ENCODE measurements at regions not wholly inside any gene's neighbourhood (a gene's known extent, or its start where the extent isn't known, plus 50 kb on each side); places are given as distances from the start of the nearest gene placed in this dataset.

DNA sequence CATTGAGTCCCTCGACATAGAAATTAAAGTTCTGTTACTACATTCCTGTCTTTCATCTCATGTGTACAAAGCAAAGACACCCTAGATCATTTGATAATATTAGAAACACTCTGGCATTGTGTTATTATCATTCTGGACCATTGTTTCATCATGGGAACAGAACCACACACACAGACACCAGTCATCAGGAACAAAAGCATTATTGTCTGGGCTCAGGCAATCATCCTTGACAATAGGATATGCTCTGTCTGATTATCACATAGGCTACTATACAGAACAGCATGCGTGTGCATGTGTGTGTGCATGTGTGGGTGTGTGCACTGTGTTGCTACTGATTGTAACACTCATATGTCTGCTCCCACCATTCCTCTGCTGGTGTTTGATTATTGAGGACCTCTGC, 242.5 kb downstream of the SH3BP4 start:
- Mint-ChIP-seq H3K4me1 (no peaks in the 10 kb centered on the region), H3K9me3 (no peaks in the 10 kb centered on the region), H3K4me3 (no peak overlapping the region), H3K27ac (no peak overlapping the region), H3K36me3 (ENCODE audit: low read depth) (no peaks in the 10 kb centered on the region), H3K27me3 (peaks cover 2% of the 10 kb centered on the region)
- no peak for DNase-seq
- ChIA-PET CTCF (no interaction called here), POLR2A (no interaction called here)

DNA sequence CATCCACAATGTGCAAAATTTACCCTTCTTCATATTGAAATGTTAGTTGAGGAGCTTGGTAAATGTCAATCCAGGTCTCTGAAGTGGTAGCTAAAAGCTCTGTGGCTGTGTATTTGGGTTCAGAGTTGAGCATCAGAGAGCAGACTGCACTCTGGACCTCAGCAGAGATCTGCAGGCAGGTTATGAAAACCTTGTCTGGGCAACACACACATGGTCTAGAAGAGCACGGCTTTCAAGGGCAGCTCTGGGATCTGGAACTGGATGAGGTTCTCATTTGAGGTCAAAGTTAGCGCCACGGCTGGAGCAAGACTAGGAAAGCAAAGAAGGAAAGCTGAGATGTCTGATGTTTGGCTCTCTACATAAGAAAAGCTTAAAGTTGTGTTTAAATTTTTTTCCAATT, 243.0 kb downstream of the SH3BP4 start:
- no peaks in the 10 kb centered on the region for H3K4me1 Mint-ChIP-seq
- CTCF ChIA-PET, result no interaction called here
- no peaks in the 10 kb centered on the region for H3K9me3 Mint-ChIP-seq
- no peak overlapping the region for H3K27ac Mint-ChIP-seq
- POLR2A ChIA-PET, result no interaction called here
- no peaks in the 10 kb centered on the region for H3K36me3 Mint-ChIP-seq (ENCODE audit: low read depth)
- no peak for DNase-seq
- H3K4me3 Mint-ChIP-seq, result no peak overlapping the region
- H3K27me3 Mint-ChIP-seq, result peaks cover 2% of the 10 kb centered on the region

DNA sequence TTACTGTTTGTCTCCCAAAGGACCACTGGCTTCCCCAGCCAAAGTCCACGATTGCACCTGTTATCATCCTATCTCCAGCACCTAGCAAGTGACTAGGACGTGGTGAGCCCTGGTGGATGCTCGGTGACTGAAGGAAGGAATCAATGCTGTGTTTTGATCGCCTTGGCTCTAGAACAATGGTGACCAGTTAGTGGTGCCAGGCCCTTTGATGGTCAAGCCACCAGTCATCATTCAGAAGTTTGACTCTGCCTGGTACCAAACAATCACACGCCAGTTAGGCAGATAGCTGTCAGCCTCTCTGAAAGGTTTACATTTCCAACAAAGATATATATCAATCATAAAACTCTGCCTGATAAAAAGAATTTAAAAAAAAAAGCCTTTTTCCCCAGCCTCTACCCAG, 244.1 kb downstream of the SH3BP4 start:
- Mint-ChIP-seq H3K36me3 (ENCODE audit: low read depth) (no peaks in the 10 kb centered on the region), H3K9me3 (no peaks in the 10 kb centered on the region), H3K4me3 (no peak overlapping the region), H3K27me3 (peaks cover 2% of the 10 kb centered on the region), H3K4me1 (no peaks in the 10 kb centered on the region), H3K27ac (no peak overlapping the region)
- no peak for DNase-seq
- ChIA-PET POLR2A (no interaction called here), CTCF (no interaction called here)

DNA sequence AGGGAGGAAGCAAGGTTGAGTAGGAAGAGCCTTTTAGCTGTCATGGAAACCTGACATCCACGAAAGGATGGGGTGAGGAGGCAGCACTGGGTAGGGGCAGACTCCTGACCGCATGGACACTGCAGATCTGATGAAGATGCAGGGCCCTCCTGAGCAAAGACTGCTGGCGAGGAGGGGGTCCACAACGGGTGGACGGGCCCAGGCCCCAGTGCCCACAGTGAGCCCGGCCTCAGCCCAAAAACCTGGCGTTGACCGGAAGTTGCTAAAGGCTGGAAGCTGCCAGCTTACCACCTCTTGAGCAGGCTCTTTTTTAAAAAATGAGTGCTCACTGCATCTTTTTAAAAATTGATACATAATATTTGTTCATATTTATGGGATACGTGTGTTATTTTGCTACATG, 247.3 kb downstream of the SH3BP4 start:
- Mint-ChIP-seq H3K9me3 (no peaks in the 10 kb centered on the region), H3K4me3 (no peak overlapping the region), H3K27me3 (no peaks in the 10 kb centered on the region), H3K4me1 (no peaks in the 10 kb centered on the region), H3K36me3 (ENCODE audit: low read depth) (no peaks in the 10 kb centered on the region), H3K27ac (no peak overlapping the region)
- no peak for DNase-seq
- POLR2A ChIA-PET, result no interaction called here
- CTCF ChIA-PET, result no interaction called here

DNA sequence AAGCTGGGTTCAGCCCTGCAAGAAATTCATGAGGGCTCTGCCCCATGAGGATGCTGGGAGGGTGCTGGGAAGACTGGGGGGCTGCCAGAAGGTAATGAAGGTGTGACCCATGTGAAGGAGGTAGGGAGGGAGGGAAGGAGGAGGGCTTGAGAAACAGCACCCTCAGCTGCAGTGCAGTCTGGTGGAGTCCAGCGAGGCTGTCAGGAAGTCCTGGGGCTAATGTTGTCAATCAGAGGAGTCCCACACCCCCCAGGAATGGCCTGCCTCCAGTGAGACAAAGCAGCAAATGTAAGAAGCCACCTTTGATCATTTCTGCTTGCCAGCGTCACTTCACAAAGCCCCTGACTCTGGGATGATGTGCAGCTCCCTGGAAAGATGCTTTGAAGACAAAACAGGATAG, 248.4 kb downstream of the SH3BP4 start:
- H3K4me1 Mint-ChIP-seq, result no peaks in the 10 kb centered on the region
- no peak overlapping the region for H3K4me3 Mint-ChIP-seq
- ChIA-PET POLR2A (no interaction called here), CTCF (no interaction called here)
- H3K9me3 Mint-ChIP-seq, result no peaks in the 10 kb centered on the region
- H3K27me3 Mint-ChIP-seq, result no peaks in the 10 kb centered on the region
- H3K36me3 Mint-ChIP-seq (ENCODE audit: low read depth), result no peaks in the 10 kb centered on the region
- no peak for DNase-seq
- no peak overlapping the region for H3K27ac Mint-ChIP-seq

DNA sequence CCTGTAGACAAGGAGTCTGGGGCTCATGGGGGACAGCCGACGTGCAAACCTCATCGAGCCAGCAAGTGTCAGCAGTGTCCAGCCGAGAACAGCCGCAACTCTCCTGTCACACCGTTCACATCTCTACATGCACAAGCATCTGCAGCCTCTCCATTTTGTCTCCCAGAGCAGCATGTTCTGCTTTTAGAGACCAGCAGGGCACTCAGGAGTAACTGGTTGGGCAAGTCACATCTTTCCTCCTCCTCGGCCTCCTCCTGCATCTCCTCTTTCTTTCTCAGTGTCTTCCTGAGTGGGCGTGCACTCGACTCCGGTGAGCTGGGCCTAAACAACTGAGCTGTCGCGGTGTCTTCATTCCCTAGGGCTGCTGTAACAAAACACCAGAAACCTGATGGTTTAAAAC, 249.9 kb downstream of the SH3BP4 start:
- no peaks in the 10 kb centered on the region for H3K4me1 Mint-ChIP-seq
- H3K4me3 Mint-ChIP-seq, result no peak overlapping the region
- H3K9me3 Mint-ChIP-seq, result no peaks in the 10 kb centered on the region

DNA sequence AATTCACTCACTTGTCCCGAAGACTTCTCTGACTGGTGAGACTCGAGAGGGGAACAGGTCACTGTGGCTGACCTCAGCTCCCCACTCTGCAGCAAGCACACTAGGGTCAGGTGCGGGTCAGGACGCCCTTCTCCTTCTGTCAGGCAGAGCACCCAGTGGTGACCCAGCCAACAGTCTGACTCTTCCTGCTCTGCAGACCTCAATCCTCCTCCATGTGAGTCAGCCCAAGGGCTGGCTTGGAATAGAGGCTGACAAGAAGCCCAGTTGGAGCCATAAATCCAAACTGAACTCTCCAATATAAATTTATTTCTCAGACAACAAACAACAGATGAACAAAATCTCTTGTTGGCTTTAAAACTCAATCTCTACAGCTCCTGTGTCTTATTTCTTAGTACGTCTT, 253.1 kb downstream of the SH3BP4 start:
- DNase-seq, result no peak
- H3K27me3 Mint-ChIP-seq, result no peaks in the 10 kb centered on the region
- no peak overlapping the region for H3K27ac Mint-ChIP-seq
- CTCF ChIA-PET, result no interaction called here
- no peaks in the 10 kb centered on the region for H3K36me3 Mint-ChIP-seq (ENCODE audit: low read depth)
- H3K4me3 Mint-ChIP-seq, result no peak overlapping the region
- H3K4me1 Mint-ChIP-seq, result no peaks in the 10 kb centered on the region
- POLR2A ChIA-PET, result no interaction called here
- no peaks in the 10 kb centered on the region for H3K9me3 Mint-ChIP-seq

More for the DNA sequence above, 249.9 kb downstream of the SH3BP4 start:
- POLR2A ChIA-PET, result no interaction called here
- Mint-ChIP-seq H3K27me3 (no peaks in the 10 kb centered on the region), H3K27ac (no peak overlapping the region), H3K36me3 (ENCODE audit: low read depth) (no peaks in the 10 kb centered on the region)
- CTCF ChIA-PET, result no interaction called here
- no peak for DNase-seq

DNA sequence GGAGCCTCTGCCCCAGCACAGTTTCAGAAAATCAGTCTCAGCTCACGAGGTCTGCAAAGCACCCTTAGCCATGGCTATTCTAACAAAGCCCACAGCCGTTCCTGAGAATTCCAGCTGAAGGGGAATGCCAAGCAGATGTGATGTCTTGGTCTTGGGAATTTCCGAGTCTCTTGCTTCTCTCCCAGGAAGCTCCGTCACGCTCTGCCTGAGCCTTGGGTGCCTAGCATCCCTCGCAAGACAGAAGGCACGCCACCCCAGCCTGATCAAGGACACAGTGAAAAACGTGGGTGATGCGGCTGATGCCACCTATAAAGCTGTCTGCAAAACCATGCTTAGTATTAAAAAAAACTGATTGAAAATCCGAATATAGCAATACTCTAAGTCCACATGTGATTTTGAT, 254.6 kb downstream of the SH3BP4 start:
- Mint-ChIP-seq H3K4me1 (no peaks in the 10 kb centered on the region), H3K4me3 (no peak overlapping the region), H3K27ac (no peak overlapping the region), H3K27me3 (peaks cover 4% of the 10 kb centered on the region), H3K9me3 (no peaks in the 10 kb centered on the region), H3K36me3 (ENCODE audit: low read depth) (no peaks in the 10 kb centered on the region)
- POLR2A ChIA-PET, result no interaction called here
- no peak for DNase-seq
- CTCF ChIA-PET, result no interaction called here

DNA sequence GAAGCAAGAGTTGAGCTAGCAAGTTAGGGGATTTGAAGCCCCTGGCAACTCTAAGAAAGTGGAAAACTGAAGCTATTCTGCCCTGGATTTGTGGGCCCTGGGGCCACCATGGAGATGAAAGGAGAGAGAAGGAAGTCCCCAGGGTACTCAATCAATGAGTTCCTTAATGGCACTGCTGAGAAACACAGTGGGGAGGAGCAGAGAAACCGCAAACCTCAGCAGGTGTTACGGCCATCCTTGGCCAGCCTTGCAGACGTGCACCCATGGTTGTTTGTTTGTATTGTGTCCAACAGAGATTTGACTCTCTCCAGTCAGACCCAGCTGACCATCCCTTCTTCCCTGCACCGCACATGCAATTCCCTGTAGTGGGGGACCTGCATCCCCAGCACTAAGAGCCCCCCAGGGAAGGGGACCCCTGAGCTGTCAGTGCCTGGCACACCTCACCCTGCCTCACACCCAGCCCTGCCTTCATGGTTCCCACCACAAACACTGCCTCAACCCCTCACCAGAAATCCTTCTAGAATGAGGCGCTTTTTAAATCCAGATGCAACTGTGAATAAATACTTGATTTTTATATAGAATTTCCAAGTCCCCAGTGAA, 255.3 kb downstream of the SH3BP4 start:
- CTCF ChIA-PET, result no interaction called here
- POLR2A ChIA-PET, result no interaction called here
- Mint-ChIP-seq H3K27me3 (peaks cover 4% of the 10 kb centered on the region), H3K4me3 (no peak overlapping the region), H3K36me3 (ENCODE audit: low read depth) (no peaks in the 10 kb centered on the region), H3K4me1 (no peaks in the 10 kb centered on the region), H3K27ac (no peak overlapping the region), H3K9me3 (no peaks in the 10 kb centered on the region)
- DNase-seq, result no peak

DNA sequence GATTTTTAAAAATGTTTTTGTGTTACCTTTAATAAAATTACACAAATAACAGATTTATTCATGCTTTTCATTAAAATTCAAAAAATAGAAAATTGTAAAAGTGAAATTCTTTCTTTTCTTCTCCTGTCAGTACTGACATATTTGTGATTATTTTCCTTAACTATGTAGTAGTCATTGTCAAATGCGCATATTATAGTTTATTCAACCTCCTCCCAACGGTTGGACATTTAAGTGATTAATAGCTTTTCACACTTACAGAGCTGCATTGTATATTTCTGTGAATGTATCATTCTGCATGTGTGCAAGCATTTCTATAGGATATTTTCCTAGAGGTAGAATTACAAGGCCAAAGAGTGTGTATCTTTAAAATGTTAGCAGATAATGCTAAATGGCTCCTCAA, 259.2 kb downstream of the SH3BP4 start:
- no peaks in the 10 kb centered on the region for H3K4me1 Mint-ChIP-seq
- no peak for DNase-seq
- no peaks in the 10 kb centered on the region for H3K36me3 Mint-ChIP-seq (ENCODE audit: low read depth)
- CTCF ChIA-PET, result no interaction called here
- H3K27me3 Mint-ChIP-seq, result peaks cover 4% of the 10 kb centered on the region
- no peak overlapping the region for H3K27ac Mint-ChIP-seq
- POLR2A ChIA-PET, result no interaction called here
- H3K9me3 Mint-ChIP-seq, result no peaks in the 10 kb centered on the region
- H3K4me3 Mint-ChIP-seq, result no peak overlapping the region

DNA sequence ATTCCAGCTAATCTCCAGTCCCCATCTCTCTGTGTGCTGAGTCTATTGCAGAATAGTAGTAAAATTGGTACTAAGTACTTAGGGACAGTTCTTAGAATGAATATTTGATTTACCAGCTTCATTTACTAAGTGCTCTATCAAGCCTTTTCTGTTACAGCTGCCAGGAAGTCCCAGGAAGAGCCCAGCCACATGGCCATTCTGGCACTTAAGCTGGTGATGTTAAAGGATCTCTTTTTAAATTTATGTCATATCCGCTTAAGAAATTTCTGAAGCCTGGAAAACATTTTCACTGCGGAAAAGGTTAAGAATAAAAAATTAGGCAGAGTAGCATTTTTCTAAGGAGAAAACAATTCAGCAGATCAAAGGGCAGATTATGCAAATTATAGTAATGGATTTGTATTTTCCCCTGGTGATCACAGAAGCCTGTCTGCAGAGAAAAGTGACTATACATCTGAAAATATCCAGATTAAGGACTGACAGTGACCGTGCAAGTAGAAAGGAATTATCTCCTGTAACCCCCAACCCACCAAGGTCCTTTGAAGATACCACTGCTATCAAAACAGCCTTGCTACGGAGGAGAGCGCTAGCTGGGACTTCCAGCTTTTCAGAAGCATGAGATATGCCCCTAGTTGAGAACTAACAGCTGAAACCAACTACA, 260.8 kb downstream of the SH3BP4 start:
- DNase-seq, result no peak
- no peak overlapping the region for H3K4me3 Mint-ChIP-seq
- ChIA-PET POLR2A (no interaction called here), CTCF (no interaction called here)
- H3K27me3 Mint-ChIP-seq, result peaks cover 4% of the 10 kb centered on the region
- H3K36me3 Mint-ChIP-seq (ENCODE audit: low read depth), result no peaks in the 10 kb centered on the region
- H3K27ac Mint-ChIP-seq, result no peak overlapping the region
- no peaks in the 10 kb centered on the region for H3K4me1 Mint-ChIP-seq
- no peaks in the 10 kb centered on the region for H3K9me3 Mint-ChIP-seq

DNA sequence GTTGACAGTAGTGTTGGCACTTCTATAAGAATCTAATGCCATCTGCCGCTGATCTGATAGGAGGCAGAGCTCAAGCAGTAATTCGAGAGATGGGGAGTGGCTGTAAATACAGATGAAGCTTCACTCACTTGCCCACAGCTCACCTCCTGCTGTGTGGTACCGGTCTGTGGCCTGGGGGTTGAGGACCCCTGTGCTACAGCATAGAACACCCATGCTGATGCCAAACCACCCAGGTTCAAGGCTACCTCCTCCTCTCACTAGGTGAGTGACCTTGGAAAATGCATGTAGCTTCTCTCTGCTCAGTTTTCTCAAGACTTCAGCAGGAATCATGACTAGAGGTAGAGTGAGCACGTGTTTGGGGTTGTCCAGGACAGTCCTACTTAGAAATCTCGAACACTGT, 263.4 kb downstream of the SH3BP4 start:
- Mint-ChIP-seq H3K27ac (no peak overlapping the region), H3K4me1 (no peaks in the 10 kb centered on the region), H3K27me3 (peaks cover 4% of the 10 kb centered on the region), H3K9me3 (no peaks in the 10 kb centered on the region), H3K4me3 (no peak overlapping the region), H3K36me3 (ENCODE audit: low read depth) (no peaks in the 10 kb centered on the region)
- CTCF ChIA-PET, result no interaction called here
- POLR2A ChIA-PET, result no interaction called here
- DNase-seq, result no peak

DNA sequence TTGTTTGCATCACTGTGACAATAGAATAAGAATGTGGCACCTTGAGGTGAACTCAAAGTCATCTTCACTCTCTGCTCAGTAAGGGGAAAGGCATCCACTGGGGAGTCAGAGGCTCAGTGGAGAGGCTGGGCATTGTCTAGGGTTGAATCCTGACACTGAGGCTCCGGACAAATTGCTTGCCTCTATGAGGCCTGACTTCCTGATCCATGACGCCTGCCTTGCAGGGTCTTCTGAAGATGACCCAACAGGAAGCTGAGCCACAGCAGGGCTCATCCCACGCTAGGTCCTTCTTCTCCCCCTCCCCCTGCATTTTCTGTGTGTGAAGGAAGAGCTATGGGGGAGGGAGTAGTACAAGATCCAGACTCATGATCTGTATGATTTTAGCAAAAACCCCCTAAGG, 265.1 kb downstream of the SH3BP4 start:
- H3K27ac Mint-ChIP-seq, result no peak overlapping the region
- ChIA-PET POLR2A (no interaction called here), CTCF (no interaction called here)
- H3K4me1 Mint-ChIP-seq, result no peaks in the 10 kb centered on the region
- no peak overlapping the region for H3K4me3 Mint-ChIP-seq
- DNase-seq, result no peak
- H3K36me3 Mint-ChIP-seq (ENCODE audit: low read depth), result no peaks in the 10 kb centered on the region
- no peaks in the 10 kb centered on the region for H3K9me3 Mint-ChIP-seq
- no peaks in the 10 kb centered on the region for H3K27me3 Mint-ChIP-seq

DNA sequence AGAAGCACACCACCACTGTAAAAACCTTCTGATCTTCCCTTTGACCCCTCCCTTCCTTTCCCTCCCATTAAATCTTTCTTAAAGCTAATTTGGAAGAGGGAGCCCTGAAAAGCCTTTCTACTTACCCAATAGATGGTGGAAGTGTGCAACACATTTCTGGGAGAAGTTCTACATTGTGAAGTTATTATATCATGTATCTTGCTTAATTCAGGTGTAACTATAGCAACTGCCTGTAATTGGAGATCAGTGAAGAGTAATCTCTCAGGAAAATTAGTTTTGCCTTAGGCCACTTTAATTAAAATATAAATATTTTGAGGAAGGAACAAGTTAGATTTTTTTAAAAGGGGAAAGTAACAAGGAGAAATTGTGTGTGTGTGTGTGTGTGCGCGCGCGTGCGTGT, 266.0 kb downstream of the SH3BP4 start:
- no peaks in the 10 kb centered on the region for H3K9me3 Mint-ChIP-seq
- ChIA-PET POLR2A (no interaction called here), CTCF (no interaction called here)
- H3K27ac Mint-ChIP-seq, result no peak overlapping the region
- H3K36me3 Mint-ChIP-seq (ENCODE audit: low read depth), result no peaks in the 10 kb centered on the region
- no peak for DNase-seq
- no peaks in the 10 kb centered on the region for H3K27me3 Mint-ChIP-seq
- H3K4me1 Mint-ChIP-seq, result no peaks in the 10 kb centered on the region
- no peak overlapping the region for H3K4me3 Mint-ChIP-seq

DNA sequence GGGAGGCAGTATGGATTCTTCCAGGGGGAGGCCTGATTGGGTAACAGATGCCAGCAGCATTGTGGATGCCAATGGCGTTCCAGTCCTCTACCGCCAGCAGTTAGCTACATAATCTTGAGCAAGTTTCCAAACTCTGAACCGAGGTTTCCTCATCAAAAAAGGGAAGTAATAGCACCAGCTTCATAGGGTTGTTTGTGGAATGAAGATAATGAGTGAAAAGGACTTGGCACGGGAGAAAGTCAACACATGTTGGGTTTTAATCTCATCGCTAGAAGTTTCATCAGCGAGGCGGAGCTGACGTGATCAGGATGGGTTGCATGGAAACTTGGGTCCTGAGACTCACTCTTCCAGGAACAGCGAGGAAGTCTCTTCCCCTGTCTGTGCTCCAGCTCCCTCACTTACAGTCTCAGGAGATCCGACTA, 266.7 kb downstream of the SH3BP4 start:
- no peaks in the 10 kb centered on the region for H3K36me3 Mint-ChIP-seq (ENCODE audit: low read depth)
- POLR2A ChIA-PET, result no interaction called here
- no peak overlapping the region for H3K27ac Mint-ChIP-seq
- no peak for DNase-seq
- no peaks in the 10 kb centered on the region for H3K9me3 Mint-ChIP-seq
- H3K4me3 Mint-ChIP-seq, result no peak overlapping the region
- H3K4me1 Mint-ChIP-seq, result no peaks in the 10 kb centered on the region
- CTCF ChIA-PET, result no interaction called here
- H3K27me3 Mint-ChIP-seq, result no peaks in the 10 kb centered on the region

Data from activated CD4-positive, alpha-beta memory T cell treated with anti-CD3 and anti-CD28 coated beads, Interleukin-2, amount 10 ng/mL, durations not matched to agents 7 days and 5 days (primary cell).